Astrocyte (in vitro differentiated cells and primary cell): ENCODE measurements at regions not wholly inside any gene's neighbourhood (a gene's known extent, or its start where the extent isn't known, plus 50 kb on each side); places are given as distances from the start of the nearest gene placed in this dataset.
A peak's percentile ranks its signal among the peaks of the same experiment; 100 is the strongest.

ENCODE experiments used
- DNase-seq: peaks from one replicate; pipeline ENCODE4 v3.0.0-alpha.2; 2010; ENCODE audit warnings: low read depth
- FAIRE-seq: peaks from 2 replicates; lab custom pipeline; 2011; peaks lifted over from hg19 to GRCh38; lab: Jason Lieb, UNC
- H2AFZ ChIP-seq: 2 replicates; pipeline ENCODE4 v1.6.0; 2012; ENCODE audit warnings: low read depth, low read length, inconsistent platforms
- H3K27ac ChIP-seq: 2 replicates; pipeline ENCODE4 v1.5.1; 2011; ENCODE audit warnings: low read depth, low read length, inconsistent platforms
- H3K27me3 ChIP-seq: 2 replicates; pipeline ENCODE4 v1.6.0; 2011; ENCODE audit warnings: low read length, inconsistent platforms; ENCODE audit not compliant: insufficient read depth
- H3K36me3 ChIP-seq: 2 replicates; pipeline ENCODE4 v1.5.1; 2011; ENCODE audit warnings: low read length, inconsistent platforms; ENCODE audit not compliant: insufficient read depth
- H3K4me1 ChIP-seq: 2 replicates; pipeline ENCODE4 v1.5.1; 2011; ENCODE audit warnings: low read length, inconsistent platforms; ENCODE audit not compliant: insufficient read depth
- H3K4me2 ChIP-seq: 2 replicates; pipeline ENCODE4 v1.6.0; 2012; ENCODE audit warnings: low read length, inconsistent platforms
- H3K4me3 ChIP-seq: 2 replicates; pipeline ENCODE4 v1.5.1; 2011; ENCODE audit warnings: low read depth, mild to moderate bottlenecking, low read length, inconsistent platforms; ENCODE audit not compliant: insufficient read depth
- H3K79me2 ChIP-seq: 2 replicates; pipeline ENCODE4 v1.6.0; 2012; ENCODE audit warnings: mild to moderate bottlenecking, low read length, inconsistent platforms; ENCODE audit not compliant: insufficient read depth
- H3K9ac ChIP-seq: 2 replicates; pipeline ENCODE4 v1.6.0; 2012; ENCODE audit warnings: mild to moderate bottlenecking, low read length, inconsistent platforms
- H3K9me3 ChIP-seq: 2 replicates; pipeline ENCODE4 v1.5.1; 2012; ENCODE audit warnings: low read depth, mild to moderate bottlenecking, low read length, inconsistent platforms; ENCODE audit not compliant: insufficient read depth
- H4K20me1 ChIP-seq: 2 replicates; pipeline ENCODE4 v1.6.0; 2012; ENCODE audit warnings: low read length, inconsistent platforms; ENCODE audit not compliant: insufficient read depth
- H3K27ac Mint-ChIP-seq: one replicate; pipeline ENCODE4 v1.8.0; 2021; ENCODE audit warnings: mild to moderate bottlenecking, mixed read lengths; ENCODE audit not compliant: unreplicated experiment
- H3K27me3 Mint-ChIP-seq: one replicate; pipeline ENCODE4 v1.8.0; 2021; ENCODE audit warnings: low read depth, mixed read lengths; ENCODE audit not compliant: unreplicated experiment
- H3K36me3 Mint-ChIP-seq: one replicate; pipeline ENCODE4 v1.8.0; 2021; ENCODE audit warnings: low read depth, mixed read lengths; ENCODE audit not compliant: unreplicated experiment
- H3K4me1 Mint-ChIP-seq: one replicate; pipeline ENCODE4 v1.8.0; 2021; ENCODE audit warnings: low read depth, mixed read lengths; ENCODE audit not compliant: unreplicated experiment
- H3K4me3 Mint-ChIP-seq: one replicate; pipeline ENCODE4 v1.8.0; 2021; ENCODE audit warnings: mild to moderate bottlenecking, moderate library complexity, mixed read lengths; ENCODE audit not compliant: unreplicated experiment
- H3K9me3 Mint-ChIP-seq: one replicate; pipeline ENCODE4 v1.8.0; 2021; ENCODE audit warnings: mild to moderate bottlenecking, mixed read lengths; ENCODE audit not compliant: unreplicated experiment
- EZH2 ChIP-seq: IDR thresholded peaks from 2 replicates; pipeline ENCODE4 v1.6.1; 2012; ENCODE audit warnings: mild to moderate bottlenecking, low read length, inconsistent platforms; ENCODE audit not compliant: insufficient read depth
- TF ChIP-seq, protein P1 (sequence below): IDR thresholded peaks from 2 replicates; pipeline ENCODE4 v1.5.1; 2011; ENCODE audit warnings: low read depth, mild to moderate bottlenecking, inconsistent platforms, low read length, moderate library complexity; ENCODE audit not compliant: insufficient read depth

DNA sequence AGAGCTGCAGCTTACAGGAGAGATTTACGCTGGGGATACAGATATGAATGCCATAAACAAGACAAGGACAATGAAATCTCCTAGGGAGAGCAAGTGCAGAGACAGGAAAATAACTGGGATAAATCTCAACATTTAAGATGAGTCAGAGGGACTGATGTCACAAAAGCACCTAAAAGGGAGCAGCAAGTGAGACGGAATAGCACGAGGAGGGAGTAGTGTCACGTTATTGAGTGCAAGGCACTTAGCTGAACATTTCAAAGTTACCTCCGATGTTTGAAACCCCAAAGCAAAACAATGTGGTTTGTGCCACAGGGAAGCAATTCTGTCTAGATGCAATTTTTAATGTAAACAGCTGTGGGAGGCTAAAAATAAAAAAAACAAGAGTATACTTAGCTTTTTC lies 1131.7 kb upstream of the EYS start:
- DNase-seq (no peak), FAIRE-seq (no peak)
- no peaks in the 10 kb centered on the region for H3K36me3 ChIP-seq
- no peaks in the 10 kb centered on the region for H3K4me1 Mint-ChIP-seq
- no peaks in the 10 kb centered on the region for H3K79me2 ChIP-seq
- no peaks in the 10 kb centered on the region for H3K27me3 ChIP-seq
- H3K4me1 ChIP-seq, result no peaks in the 10 kb centered on the region
- no peak overlapping the region for H3K4me2 ChIP-seq
- no peaks in the 10 kb centered on the region for H3K27me3 Mint-ChIP-seq
- TF ChIP-seq, protein P1, sequence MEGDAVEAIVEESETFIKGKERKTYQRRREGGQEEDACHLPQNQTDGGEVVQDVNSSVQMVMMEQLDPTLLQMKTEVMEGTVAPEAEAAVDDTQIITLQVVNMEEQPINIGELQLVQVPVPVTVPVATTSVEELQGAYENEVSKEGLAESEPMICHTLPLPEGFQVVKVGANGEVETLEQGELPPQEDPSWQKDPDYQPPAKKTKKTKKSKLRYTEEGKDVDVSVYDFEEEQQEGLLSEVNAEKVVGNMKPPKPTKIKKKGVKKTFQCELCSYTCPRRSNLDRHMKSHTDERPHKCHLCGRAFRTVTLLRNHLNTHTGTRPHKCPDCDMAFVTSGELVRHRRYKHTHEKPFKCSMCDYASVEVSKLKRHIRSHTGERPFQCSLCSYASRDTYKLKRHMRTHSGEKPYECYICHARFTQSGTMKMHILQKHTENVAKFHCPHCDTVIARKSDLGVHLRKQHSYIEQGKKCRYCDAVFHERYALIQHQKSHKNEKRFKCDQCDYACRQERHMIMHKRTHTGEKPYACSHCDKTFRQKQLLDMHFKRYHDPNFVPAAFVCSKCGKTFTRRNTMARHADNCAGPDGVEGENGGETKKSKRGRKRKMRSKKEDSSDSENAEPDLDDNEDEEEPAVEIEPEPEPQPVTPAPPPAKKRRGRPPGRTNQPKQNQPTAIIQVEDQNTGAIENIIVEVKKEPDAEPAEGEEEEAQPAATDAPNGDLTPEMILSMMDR, result no peak
- no peak for TF ChIP-seq EZH2
- no peak overlapping the region for H3K27ac ChIP-seq
- no peak overlapping the region for H2AFZ ChIP-seq
- H3K9ac ChIP-seq, result no peak overlapping the region
- H3K4me3 ChIP-seq, result no peak overlapping the region
- H3K27ac Mint-ChIP-seq, result no peak overlapping the region
- no peaks in the 10 kb centered on the region for H4K20me1 ChIP-seq
- H3K36me3 Mint-ChIP-seq, result no peaks in the 10 kb centered on the region
- no peak overlapping the region for H3K4me3 Mint-ChIP-seq
- H3K9me3 Mint-ChIP-seq, result no peaks in the 10 kb centered on the region
- H3K9me3 ChIP-seq, result no peaks in the 10 kb centered on the region

DNA sequence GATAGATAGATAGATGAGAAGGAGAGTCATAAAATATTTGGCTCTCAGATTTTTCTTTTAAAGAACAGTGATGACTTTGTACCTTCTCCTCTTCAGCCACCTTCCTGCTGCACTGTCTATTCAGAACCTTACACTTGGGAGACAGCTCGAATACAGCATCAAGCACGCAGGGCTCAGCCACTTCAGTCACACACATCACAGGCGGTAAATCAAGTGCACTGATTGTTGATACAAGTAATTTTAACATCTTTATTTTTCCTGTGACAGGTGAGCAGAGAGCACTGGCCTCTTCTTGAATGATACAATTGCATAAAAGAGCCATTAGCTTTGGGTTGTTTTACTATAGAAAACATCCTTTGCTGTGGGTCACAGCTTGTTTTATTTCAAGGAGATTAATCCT lies 1118.5 kb upstream of the EYS start:
- Mint-ChIP-seq H3K4me3 (no peak overlapping the region), H3K36me3 (no peaks in the 10 kb centered on the region), H3K27ac (no peak overlapping the region), H3K27me3 (no peaks in the 10 kb centered on the region), H3K4me1 (no peaks in the 10 kb centered on the region), H3K9me3 (no peaks in the 10 kb centered on the region)
- no peak overlapping the region for H3K9ac ChIP-seq
- no peak overlapping the region for H3K27ac ChIP-seq
- DNase-seq (no peak), FAIRE-seq (no peak)
- H3K36me3 ChIP-seq, result no peaks in the 10 kb centered on the region
- no peaks in the 10 kb centered on the region for H3K9me3 ChIP-seq
- no peak overlapping the region for H2AFZ ChIP-seq
- H3K4me2 ChIP-seq, result no peak overlapping the region
- H3K4me1 ChIP-seq, result no peaks in the 10 kb centered on the region
- H3K27me3 ChIP-seq, result no peaks in the 10 kb centered on the region
- H3K4me3 ChIP-seq, result no peak overlapping the region
- H4K20me1 ChIP-seq, result no peaks in the 10 kb centered on the region
- H3K79me2 ChIP-seq, result no peaks in the 10 kb centered on the region
- TF ChIP-seq, protein P1, result no peak
- no peak for TF ChIP-seq EZH2

DNA sequence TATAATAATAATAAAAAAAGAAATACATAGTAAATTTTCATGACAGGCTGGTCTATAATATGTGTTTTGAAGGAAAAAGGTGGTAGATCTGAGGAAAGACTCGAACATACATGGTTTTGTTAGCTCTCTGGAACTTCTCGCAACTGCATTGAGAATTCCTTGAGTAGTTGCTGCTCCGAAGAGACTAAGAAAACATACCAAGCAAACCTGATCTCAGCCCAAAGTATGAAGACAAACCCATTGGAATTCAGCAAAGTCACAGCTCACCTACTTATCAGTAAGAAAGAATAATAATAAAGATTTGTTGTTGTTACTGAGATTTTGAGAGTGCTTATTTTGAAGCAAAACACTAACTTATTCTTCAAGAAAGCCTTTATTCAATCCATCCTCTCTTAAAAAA lies 1107.1 kb upstream of the EYS start:
- no peak for TF ChIP-seq EZH2
- TF ChIP-seq, protein P1, result no peak
- Histone ChIP-seq H4K20me1 (no peaks in the 10 kb centered on the region), H3K9ac (no peak overlapping the region), H3K4me3 (no peak overlapping the region), H2AFZ (no peak overlapping the region), H3K9me3 (no peaks in the 10 kb centered on the region), H3K27ac (no peak overlapping the region), H3K27me3 (no peaks in the 10 kb centered on the region), H3K4me2 (no peak overlapping the region), H3K36me3 (no peaks in the 10 kb centered on the region), H3K79me2 (no peaks in the 10 kb centered on the region), H3K4me1 (no peaks in the 10 kb centered on the region)
- peak; percentile 18 for DNase-seq
- FAIRE-seq, result no peak
- H3K36me3 Mint-ChIP-seq, result no peaks in the 10 kb centered on the region
- no peaks in the 10 kb centered on the region for H3K27me3 Mint-ChIP-seq
- no peak overlapping the region for H3K27ac Mint-ChIP-seq
- no peaks in the 10 kb centered on the region for H3K4me1 Mint-ChIP-seq
- H3K4me3 Mint-ChIP-seq, result no peak overlapping the region
- no peaks in the 10 kb centered on the region for H3K9me3 Mint-ChIP-seq
